ENCODE measurements at regions not wholly inside any gene's neighbourhood (a gene's known extent, or its start where the extent isn't known, plus 50 kb on each side); places are given as distances from the start of the nearest gene placed in this dataset.

GRCh38 chr12:126792411-126792810 lies 1474.6 kb upstream of the TMEM132C start:
- TF ChIP-seq TARDBP (IDR thresholded peaks at IDR 0.05; ENCODE audit: borderline replicate concordance) (no peak), CTCF (IDR thresholded peaks at IDR 0.05 in 2 of 3, conservative IDR thresholded peaks at IDR 0.05 in 1 of 3; ENCODE audit: control insufficient read depth in 2 of 3, extremely low read depth in 1 of 3, insufficient read depth in 1 of 3, low read depth in 3 of 3, low read length in 3 of 3) (no peak), CHD1 (IDR thresholded peaks at IDR 0.05; ENCODE audit: low read depth, low read length) (no peak), MYC (IDR thresholded peaks at IDR 0.05; ENCODE audit: insufficient read depth, insufficient read length, insufficient replicate concordance, low read length, severe bottlenecking) (no peak), POU2F2 (IDR thresholded peaks at IDR 0.05; ENCODE audit: borderline replicate concordance, low read depth, low read length) (no peak), MAX (IDR thresholded peaks at IDR 0.05; ENCODE audit: low read depth, low read length) (no peak), REST (IDR thresholded peaks at IDR 0.05; ENCODE audit: low read depth, low read length) (no peak), MTA3 (IDR thresholded peaks at IDR 0.05; ENCODE audit: borderline replicate concordance, low read length) (no peak), PRDM15 (CRISPR knock-in tag; IDR thresholded peaks at IDR 0.05) (no peak), RAD21 (IDR thresholded peaks at IDR 0.05; ENCODE audit: insufficient read depth, low read depth, low read length) (no peak)
